Putamen (tissue), 1 donor: ENCODE measurements at regions not wholly inside any gene's neighbourhood (a gene's known extent, or its start where the extent isn't known, plus 50 kb on each side); places are given as distances from the start of the nearest gene placed in this dataset.

Experiments used
- DNase-seq: peaks from one replicate; pipeline ENCODE4 v3.0.0-alpha.2; 2016; ENCODE audit warnings: low spot score

DNA sequence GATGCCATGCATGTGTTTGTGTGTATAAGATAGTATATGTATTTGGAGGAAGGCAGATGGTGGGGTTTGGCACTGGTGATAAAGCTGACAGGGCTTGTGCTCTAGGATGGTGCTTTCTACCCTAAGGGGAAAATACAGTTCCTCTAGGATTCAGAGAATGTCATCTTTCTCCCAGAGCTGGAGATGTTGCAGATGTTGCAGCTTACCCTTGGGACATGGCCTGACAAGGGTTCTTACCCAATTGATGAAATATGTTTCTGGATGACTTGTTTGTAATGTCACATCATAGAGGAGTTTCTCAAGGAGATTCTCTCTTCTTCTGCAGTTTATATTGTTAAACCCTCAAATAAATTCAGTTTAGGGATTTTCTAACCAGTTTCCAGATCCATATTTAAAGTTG, 52.5 kb upstream of the PITX2 start:
- no peak for DNase-seq

DNA sequence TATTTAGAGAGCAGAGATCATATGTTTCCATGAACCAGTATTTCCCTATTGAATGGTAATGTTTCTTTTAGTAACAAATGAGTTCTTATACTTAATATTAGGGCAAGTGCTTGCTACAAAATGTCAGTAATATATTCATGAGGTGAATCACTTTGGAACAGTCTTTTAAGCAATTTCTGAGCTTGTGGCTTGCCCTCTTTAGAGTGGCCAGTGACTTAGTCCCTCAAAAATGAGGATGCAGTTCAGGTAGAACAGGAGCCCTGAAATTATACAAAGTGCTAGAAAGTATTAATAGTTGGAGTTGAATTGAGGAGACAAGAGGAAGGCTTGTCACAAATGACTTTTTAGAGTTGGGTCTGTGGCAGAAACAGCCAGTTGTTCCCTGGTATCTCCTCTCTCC, 53.4 kb upstream of the PITX2 start:
- no peak for DNase-seq

DNA sequence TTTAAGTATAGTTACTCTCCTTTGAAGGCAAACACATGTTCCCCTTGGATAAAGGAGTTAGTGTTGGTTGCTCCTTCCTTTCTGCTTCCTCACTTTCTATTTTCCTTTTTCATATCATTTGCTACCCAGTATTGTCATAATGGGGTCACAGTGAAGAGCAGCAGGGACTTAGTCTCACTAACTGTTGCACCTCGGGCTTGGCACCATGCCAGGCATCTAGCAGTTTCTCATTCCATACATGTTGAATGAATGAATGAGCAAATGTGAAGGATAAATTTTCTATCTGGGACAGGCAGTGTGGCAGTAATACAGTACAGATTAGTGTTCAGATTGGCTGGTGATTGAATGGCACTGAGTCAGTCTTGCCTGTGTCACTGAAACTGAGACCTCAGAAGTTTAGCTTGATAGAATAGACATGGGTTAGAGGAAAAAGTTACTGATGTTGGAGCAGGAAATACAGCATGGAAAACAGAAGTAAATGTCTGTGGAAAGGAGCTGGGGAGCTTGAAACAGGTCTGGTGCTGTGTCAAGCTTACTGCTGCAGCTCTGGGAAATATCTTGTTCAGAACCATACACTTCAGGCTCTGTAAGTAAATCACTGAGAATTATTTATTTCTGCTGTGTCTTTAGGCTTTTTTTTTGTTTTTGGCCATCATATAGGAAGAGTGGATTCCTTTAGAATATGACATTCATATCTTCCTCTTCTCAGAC, 55.8 kb upstream of the PITX2 start:
- DNase-seq, result no peak

DNA sequence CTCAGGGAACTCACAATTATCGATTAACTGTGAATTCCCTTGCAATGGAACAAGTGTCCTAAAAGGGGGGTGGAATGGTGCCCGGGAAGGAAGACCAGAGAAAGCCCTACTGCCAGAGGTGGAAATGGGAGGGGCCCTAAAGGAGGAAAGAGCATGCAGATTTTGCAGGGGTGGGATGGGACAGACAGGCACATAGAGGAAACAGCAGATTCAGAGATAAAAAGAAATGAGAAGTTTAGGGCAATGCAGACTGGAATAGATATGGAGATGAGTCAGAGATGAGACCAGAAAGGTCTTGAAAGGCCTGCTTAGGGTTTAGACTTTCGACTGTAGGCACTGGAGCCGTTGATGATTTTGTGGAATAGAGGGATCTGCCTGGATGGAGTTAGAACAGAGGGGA, 57.4 kb upstream of the PITX2 start:
- DNase-seq, result no peak

DNA sequence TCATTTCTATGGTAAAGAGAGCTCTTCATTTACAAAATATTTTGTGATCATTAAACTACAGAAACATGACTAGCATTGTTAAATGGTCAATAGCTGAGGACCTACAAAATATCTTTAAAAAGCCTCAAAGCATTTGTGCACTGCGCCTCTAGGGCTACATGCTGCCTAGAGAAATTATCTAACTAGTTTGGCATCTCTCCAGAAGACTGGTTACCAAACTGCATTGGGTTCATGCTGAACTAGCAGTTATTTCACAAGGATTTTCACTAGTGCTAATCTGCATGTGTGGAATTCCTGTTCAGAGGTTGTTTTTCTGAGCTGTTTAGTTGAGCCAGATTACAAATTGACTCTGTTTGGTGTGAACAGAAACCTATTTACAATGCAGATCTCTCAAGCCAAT, 58.5 kb upstream of the PITX2 start:
- no peak for DNase-seq

DNA sequence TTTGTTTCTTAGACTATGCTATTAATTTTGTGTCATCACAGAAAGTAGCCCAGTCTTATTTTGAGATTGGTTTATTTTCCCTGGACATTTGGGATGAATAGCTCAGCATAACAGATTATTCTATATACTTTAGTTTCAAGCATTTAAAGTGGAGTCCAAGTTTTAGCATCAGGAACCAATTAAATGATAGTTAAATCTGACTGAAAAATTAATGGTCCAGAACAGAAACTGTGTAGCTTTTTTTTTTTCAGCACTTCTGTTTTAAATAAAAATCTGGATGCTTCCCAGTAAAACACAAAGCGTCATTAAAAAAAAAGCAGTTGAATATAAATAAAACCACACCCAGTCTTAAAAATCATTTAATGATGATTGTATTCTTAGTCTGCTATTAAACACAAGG, 59.4 kb upstream of the PITX2 start:
- DNase-seq, result no peak

DNA sequence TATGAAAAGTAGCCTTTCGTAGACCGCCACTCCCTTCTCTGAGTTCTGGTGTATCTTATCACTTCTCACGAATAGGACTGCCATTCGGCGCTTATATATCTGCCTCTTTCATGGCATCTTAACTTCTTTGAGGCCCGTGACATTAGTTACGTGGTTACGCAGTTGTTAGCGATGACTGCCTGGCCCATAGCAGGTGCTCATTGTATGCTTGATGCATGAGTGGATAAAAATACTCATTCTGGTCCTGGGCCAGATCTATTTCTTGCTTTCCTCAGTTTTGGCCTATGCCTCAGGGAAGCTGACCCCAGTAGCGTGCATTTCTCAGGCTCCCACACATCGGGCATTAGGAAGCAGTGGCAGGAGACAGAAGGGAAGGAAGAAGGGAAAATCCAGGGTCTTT, 60.7 kb upstream of the PITX2 start:
- DNase-seq, result no peak

DNA sequence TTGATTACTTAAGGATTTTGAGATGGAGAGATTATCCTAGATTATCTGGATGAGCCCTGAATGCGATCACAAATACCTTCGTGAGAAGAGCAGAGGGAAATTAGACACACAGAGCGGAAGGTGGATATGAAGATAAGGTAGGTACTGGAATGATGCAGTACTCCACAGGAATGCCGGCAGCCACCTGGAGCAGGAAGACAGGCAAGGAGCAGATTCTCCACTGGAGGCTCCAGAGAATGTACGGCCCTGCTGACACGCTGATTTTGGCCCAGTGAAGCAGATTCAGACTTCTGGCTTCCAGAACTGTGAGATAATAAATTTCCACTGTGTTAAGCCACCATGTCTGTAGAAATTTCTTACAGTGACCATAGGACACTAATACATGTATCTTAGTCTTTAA, 79.4 kb upstream of the PITX2 start:
- DNase-seq, result no peak

DNA sequence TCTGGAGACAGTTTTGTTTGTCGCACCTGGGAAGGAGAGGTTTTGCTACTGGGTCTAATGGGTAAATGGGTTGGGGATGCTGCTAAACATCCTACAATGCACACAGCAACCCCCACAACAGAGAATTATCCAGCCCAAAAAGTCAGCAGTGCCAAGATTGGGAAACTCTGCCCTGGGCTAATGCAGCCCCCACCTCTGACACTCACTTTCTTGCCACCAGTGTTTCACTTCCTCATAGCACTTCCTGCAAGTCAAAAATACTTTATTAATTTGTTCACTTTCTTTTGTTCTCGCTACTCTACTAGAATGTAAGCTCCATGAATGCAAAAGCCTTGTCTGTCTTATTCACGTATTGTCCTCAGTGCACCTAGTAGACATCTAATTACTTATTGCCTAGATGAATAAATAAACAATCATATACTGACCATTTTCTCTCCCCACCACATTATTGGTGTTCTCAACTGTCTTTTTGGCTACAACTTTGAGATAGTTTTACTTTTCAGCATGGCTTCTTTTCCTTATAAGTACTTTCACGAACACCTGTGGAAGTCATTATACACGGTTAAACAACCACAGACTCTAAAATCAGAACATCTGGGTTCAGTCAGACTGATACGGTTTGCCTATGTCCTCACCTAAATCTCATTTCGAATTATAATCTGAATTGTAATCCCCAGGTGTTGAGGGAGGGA, 82.0 kb upstream of the PITX2 start:
- DNase-seq, result no peak

DNA sequence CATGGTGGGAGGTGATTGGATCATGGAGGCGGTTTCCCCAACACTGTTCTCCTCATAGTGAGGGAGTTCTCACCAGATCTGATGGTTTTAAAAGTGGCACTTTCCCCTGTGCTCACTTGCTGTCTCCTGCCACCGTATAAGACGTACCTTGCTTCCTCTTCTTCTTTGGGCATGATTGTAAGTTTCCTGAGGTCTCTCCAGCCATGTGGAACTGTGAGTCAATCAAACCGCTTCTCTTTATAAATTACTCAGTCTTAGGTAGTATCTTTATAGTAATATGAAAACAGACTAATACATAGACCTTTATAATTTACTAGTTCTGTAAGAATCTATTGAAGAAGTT, 82.5 kb upstream of the PITX2 start:
- no peak for DNase-seq

DNA sequence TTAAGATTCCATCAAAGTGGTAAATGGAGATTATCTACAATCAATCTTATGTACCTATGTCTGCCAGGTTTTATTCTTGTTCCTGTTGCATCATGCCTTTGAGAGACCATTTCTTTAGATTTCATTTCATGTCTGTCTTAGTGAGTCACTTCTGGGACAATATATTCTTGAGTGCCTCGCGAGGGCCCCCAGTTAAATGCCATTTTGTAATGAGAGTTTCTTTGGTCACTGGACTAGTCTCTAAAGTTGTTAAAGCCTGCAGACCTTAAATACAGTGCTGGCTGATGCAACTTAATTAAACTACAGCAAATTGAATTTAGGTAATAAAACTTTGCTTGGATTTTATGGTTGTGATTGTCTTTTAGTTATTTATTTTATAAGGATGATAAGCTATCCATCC, 87.2 kb upstream of the PITX2 start:
- DNase-seq, result no peak

DNA sequence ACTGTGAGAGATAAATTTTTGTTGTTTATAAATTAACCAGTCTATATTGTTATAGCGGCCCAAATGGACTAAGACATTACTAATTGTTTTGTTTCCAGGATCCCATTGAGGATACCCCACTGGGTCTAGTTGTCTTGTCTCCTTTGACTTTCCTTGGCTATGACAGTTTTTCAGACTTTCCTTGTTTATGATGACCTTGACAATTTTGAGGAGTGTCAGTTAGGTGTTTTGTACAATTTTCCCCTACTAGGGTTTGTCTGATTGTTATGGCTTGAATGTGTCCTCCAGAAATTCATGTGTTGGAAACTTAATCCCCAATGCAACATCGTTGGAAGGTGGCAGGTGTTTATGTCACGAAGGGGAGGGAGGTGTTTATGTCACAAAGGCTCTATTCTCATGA, 89.6 kb upstream of the PITX2 start:
- DNase-seq, result no peak

DNA sequence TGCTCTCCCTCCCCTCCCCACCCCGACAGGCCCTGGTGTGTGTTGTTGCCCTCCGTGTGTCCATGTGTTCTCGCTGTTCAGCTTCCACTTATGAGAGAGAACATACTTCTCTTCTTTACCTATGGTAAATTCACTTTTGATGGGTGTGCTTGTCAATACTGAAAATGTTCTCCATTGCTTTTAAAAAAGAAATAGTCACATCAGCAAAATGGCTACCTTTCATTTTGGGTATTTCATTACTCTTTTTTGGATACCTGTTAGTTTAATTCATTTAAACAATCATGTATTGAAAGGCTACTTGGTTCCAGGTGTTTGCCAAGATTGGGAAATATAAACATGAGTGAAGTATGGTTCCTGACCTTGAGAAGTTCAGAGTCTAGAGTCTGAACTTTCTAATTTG, 107.4 kb upstream of the PITX2 start:
- no peak for DNase-seq

DNA sequence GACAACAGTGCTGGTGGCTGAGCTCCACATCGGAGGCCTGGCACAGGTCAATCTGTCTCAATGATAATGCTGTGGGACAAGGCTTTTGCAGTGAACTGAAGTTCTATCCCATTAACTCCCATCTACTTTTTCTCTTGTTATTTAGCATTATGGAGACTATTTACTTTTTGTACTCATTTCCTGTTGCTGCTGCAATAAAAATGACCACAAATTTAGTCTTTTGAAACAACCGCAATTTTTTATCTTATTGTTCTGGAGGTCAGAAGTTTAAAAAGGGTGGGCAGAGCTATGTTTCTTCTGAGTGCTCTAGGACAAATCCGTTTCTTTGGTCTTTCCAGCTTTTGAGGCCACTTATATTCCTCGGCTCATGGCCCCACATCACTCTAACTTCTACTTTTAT, 111.0 kb upstream of the PITX2 start:
- DNase-seq, result no peak

DNA sequence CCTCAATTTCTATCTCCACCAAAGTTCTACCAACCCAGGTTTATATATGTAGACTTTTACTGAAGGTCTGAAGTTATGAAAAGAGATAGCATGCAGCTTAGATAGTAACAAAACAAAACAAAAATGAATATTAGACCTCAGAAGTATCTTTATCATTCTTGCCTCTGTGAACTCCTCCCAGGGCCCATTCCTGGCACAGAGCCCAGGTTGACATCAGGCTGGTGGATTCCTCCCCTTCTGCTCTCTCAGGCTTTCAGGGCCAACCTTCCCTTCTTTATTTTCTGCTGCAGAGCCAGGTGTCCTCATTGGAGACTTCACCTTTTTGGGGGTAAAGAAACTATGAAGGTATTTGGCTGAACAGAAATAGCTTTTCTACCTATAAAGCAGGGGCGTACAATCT, 112.8 kb upstream of the PITX2 start:
- DNase-seq, result no peak

DNA sequence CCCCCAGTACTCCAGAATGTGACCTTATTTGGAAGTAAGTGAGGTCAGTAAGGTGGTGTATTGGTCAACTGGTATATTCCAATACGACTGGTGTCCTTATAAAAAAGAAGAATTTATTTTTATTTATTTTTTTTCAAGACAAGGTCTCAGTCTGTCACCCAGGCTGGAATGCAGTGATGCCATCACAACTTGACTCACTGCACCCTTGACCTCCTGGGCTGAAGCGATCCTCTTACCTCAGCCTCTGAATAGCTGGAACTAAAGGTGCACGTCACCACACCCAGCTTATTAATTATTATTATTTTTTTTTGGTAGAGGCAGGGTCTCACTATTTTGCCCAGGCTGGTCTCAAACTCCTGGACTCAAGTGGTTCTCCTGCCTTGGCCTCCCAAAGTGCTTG, 115.1 kb upstream of the PITX2 start:
- no peak for DNase-seq

DNA sequence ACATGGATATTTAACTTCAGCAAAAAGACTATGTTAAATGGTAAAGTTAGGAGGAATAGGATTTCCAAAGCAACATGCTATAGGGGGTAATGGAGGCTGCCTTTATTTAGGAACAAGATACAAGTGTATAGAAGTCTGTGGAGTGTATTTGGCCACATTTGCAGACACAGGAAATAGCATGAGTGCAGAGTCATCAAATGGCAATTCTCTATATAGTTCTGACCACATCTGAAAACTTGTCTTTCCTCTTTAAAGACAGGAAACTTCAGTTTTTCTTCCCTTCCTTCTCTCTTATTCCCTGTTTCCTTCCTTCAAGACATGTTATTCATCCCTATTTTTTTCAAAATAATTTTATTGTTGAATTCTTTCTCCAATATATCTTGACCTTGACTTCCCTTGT, 119.3 kb upstream of the PITX2 start:
- no peak for DNase-seq

DNA sequence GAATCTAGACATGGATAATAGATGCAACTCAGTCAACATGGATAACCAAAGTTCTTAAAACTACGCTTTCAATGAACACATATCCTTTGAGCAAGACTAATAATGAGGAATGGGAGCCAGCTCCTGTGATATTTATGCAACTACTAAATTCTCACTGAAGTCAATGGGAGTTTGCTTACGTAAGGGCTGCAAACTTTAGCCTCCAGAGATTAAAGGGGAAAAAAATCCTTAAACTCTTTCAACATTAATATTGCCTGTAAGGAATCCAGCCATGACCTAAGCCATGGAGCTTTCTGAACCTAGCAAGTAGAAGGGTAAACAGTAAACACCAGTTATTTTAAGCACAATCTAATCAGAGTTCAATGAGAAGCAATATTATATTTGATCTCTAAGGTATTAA, 125.2 kb upstream of the PITX2 start:
- DNase-seq, result no peak

DNA sequence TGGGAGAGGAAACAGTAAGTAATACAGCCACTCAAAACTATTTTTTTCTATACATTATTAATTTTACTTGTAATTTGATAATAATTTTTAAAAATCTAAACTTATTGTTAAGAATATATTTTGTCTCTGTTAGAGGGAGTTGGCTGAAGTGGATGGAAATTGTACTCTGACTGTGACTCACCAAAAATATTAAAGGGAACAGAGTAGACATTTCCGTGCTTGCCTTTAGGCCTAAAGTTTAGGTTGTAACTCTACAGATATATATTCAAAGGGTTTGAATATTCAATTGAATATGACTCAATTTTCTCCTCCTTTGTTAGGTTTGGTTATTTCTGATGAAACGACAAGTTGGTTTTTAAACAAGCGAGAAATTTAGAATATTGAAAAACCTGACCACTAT, 128.3 kb upstream of the PITX2 start:
- no peak for DNase-seq

DNA sequence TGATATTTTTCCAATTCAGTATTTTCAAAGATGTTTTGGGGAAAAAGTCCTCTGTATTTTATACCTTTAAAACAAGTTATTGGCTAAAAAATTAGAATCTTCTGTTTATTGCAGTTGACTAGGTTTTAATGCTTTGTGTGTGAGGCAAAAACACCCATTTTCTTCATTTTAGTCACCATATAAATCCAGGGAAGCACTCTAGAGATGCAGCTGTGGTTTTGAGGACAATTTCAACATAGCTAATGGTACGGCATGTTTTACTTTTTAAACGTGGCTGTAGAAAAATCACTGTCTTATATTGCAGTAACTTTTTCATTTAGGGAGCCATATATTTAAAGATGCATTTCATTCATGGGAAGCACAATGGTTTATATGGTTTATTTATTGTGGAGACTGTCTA, 129.1 kb upstream of the PITX2 start:
- no peak for DNase-seq

DNA sequence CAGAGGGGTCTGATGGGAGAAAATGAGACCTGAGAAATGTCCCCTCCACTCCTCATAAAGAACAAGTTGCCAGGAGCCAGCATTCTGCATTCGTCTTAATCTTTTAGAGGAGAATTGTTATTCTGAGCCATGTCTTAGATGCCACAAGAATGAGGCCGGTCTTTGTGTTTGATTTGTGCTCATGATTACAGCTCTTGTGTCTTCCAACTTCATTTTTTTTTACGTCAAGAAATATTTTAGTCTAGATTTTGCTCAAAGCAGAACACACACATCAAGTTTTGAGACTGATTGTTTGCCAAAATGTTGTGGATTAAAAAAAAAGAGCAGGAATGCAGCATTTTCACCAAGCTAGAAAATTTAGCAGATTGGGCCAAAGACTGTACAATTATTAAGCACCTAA, 130.6 kb upstream of the PITX2 start:
- DNase-seq, result no peak

DNA sequence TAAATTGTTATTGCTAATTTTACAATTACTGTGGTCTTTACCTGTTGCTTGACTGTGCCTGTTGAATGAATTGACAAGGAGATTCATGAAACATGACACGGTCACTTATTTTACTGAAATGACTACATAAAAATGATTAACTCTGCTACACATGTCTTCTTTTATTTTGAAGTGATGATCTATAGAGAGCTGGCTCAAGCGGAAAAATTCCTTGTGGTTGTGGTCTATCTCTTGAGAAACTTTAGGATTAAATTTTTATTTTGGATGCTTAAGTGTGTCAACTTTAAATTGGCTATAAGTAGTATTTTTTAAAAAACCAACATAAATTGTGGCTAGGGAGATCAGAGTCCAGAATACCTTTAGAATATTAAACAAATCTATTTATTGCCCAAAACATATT, 131.8 kb upstream of the PITX2 start:
- DNase-seq, result no peak

DNA sequence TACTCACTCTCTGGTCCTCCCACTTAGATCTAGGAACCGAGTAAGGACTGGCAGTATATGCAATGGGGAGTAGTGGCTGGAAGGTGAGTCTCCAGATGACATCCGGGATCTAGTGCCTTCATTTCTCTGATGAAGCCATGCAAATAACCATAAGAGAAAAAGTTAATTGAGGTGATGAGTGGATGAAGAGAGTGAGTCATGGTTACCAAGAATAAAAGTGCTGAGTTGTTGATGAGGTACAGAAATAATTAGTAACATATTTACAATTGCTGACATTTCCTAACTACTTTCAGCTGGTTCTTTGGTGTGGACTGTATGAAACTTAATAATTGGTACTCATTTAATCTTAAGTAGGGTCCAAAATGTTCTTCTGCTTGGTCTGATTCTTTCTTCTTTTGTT, 146.7 kb upstream of the PITX2 start:
- DNase-seq, result no peak

DNA sequence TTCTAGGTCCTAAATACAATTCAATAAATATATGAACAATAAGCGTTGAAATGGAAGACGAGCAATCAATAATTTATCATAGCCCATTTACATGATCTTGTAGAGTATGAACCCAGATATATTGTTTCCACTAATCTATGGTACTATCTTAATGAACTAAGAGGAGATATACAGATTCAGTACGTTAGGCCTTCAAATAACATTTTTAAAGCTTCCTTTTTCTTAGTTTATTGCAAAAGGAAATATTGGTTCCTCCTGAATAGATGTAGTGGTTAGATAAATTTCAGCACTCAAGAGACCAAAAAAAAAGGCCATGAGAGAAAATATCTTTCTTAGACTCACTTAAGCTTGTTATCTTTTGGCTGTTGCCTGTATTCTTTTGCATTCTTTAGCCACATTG, 147.5 kb upstream of the PITX2 start:
- no peak for DNase-seq
